Brain pericyte (primary cell): ENCODE measurements at regions not wholly inside any gene's neighbourhood (a gene's known extent, or its start where the extent isn't known, plus 50 kb on each side); places are given as distances from the start of the nearest gene placed in this dataset.
"Not testable (repeated sequence)": the region's sequence is repeated elsewhere in the genome, so short reads cannot be mapped to it uniquely, and the experiment has no call there.

Experiments used
- DNase-seq: peaks from one replicate; pipeline ENCODE4 v3.0.0-alpha.2; 2012; ENCODE audit warnings: low read depth, low spot score

DNA sequence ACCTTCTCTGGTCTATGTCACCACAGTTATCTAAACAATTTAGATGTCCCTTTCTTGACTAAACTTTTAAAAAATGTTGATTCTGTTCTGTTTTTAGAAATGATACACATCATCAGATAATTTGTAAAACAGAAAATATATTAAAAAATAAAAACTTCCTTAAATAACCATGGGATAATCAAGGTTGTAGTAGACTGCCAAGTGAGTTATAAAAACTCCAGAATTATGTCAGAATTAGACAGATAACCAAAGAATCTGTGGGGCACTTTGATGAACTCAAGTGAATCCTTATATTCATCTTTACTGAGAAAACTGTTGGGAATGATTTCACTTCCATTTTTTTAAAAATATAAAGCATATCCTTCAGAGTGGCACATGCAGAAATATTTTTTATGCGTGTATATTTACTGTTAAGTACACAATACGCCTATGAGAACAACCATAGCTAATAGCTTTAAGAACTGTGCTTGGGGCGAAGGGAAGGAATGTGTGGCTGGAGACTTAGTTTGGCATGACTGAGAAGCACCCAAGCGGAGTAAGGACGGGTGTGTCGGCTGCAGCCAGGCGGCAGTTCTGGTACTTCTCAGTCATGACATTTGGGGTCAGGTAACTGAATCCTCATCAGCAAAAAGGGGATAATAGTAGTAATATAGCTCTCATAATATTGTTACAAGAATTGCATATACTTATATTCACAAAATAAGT is 604.7 kb upstream of the CITED2 start:
- DNase-seq: no peak

DNA sequence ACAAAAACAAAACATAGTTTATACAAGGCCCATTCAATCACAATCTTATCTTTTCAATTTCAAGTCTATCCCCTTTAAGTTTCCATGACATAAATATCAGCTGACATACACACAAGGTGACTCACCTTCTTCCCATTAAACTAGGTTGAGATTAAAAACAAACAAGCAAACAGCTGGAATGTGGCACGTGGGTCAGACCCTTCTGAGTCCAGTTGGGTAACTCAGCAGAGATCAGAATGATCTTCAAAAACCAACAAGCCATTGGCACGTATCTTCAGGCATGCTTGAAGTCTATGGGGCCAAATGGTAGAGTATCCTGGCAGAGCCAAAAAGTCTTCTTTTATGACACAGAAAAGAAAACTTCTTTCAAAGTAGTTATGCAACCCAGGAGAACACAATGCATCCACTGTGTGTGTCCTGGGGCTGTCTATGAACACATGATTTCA is 603.5 kb upstream of the CITED2 start:
- DNase-seq: no peak

DNA sequence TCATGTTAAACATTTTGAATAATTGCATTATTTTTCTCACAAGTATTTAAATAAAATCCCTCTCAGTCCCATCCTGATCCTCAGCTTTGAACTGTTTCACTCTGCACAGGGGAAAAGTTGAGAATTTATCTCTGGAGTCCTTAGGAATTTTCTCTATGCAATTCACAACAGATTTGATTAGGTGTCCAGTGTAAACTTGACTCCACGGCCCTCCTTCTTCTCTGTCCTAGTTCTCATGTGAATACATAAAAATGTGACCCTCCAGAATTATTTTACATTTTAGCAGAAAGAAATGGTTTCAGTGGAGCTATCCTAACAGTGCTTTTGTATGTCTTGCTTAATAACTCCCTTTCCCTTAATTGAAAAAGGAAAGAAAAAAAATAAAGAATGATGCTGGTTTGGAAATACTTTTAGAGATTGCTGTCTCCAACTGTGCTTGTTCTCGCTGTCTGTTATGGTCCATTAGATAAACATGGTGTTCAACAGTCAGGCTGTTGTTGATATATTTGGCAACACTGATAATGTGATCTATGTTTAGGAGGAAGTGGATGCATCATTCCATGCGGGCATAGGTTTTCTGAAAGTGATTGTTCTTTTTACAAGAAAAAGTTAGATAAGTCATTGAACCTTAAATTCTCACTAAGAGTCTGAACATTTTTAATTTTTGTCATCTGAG is 599.4 kb upstream of the CITED2 start:
- DNase-seq: peak; percentile 81

DNA sequence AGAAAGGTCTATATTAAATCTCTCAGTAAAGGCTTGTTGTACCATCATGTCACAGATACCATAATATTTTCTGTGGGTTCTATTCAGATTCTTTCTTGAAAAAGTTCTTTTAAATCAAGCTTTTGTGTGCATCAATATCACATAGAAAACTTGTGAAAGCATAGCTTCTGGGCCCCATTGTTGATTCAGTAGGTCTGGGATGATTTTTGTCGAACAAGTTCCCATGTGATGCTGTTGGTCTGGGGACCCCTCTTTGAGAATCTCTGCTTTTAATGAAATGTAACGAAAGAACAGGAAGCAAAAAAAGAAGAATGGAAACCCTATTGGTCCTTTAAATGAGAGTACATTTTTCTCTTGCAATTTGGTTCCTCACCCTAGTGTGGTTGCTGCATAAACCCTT is 597.7 kb upstream of the CITED2 start:
- no peak for DNase-seq

DNA sequence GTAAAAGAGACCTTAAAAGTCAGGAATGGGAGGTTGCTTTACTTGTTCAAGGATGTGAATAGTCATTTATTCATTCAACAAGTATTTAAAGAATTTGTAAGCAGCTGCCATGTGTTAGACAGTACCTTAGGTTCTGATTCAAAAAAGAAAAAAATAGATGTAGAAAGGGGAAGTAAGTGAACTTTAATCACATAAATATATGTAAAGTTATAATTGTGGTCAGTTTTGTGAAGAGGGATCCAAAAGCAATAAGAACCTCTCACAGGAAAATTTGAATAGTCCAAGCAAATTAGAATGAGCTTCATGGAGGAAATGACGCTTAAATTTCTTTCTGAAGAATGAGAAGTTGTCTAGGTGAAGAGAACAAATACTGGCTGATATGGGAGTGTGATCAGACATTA is 596.1 kb upstream of the CITED2 start:
- no peak for DNase-seq

DNA sequence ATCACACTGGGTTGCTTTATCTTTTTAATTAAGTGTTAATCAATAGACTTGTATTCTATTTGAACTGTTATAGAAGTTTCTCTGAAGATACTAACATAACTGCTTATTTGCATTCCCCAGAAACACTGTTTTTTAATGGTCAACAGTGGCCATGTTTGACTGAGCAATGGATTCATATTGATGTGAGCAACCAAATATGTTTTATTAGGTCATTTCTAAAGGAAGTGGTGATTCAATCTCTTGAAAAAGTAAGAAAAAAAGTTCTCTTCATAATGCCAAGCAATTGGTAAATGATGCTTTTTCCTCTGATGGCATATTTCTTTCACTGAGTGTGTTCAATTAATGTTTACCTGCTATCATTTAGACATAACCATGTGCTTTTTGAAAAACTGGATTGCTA is 593.0 kb upstream of the CITED2 start:
- DNase-seq: no peak

DNA sequence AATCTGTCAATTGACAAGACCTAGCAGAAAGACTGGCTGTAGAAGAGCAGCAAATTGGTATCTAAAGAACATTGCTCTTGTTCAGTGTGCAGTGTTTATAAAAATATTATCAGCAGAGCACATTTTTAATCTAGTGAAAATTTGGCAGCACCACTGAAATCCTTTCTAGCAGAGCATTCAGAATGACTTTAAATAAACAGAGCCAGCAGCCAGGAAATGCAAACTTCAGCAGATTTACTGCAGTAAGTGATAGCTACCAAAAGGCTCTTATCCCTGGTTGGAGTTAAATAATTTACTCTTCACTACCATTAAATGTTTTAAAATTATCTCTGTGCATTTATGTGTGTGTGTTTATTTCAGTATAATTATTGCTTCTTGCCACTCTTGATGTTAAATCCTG is 590.9 kb upstream of the CITED2 start:
- no peak for DNase-seq

DNA sequence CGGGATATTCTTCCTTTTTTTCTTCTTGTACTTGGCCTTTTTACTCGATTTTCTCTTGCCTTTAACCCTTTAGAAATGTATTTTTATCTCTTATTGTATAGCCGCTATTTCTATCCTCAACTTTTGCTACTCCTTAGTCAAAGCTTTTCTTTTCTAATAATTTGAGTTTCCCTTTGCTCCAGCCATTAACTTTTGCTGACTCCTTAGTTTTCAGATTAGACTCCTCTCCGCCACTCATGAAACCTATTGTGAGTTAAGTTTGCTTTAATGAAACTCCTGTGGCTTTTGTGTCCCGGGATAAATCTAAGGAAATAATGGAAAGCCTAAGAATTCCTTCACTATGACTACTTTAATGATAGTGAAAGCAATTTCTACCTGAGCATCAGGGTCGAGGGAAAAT is 590.3 kb upstream of the CITED2 start:
- DNase-seq: no peak

DNA sequence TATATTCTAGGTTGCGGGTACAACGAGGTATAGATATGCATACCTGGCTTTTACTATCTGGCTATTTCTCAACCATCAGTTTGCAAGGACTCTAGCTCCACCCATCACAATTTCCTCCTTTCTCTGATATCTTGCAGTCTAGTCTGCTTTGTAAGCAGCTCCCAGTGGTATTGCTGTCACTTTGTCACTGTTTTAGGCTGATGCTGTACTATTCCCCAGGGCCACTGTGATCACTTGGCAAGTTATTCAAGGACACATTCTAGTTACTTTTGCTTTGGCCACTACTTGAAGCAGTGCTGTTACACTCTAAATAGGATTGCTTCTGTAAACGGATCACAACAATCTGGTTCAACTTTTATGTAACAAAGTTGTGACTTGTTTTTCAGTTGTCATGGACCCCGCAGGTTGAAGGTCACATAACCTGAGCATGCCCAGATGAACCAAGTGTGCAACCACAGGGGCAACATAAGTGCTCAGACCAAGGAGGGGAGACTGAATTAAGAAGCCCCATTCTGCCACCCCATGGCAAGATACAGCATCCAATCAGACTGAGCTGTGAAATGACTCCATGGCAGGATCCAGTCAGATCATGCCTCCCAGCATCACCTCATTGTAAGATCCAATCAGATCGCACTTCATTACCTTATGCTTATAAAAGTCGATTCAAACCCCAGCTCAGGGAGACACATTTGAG is 588.4 kb upstream of the CITED2 start:
- no peak for DNase-seq

DNA sequence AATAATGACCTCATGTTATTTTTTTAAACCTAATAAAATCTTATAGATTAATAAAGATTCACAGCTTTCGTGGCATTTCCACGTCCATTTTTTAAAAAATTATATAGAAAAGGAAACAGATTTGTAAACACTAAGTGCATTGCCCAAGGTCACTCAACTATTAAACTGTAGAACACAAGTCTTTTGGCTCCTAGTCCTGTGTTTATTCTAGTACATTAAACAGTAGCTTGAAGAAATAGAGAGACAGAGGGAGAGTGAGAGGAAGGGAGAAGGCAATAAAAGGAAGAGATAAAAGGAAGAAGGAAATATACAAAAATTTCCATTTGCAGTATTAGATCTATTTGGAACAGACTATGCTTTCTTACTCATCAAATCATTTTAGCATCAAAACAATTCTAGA is 586.7 kb upstream of the CITED2 start:
- no peak for DNase-seq

DNA sequence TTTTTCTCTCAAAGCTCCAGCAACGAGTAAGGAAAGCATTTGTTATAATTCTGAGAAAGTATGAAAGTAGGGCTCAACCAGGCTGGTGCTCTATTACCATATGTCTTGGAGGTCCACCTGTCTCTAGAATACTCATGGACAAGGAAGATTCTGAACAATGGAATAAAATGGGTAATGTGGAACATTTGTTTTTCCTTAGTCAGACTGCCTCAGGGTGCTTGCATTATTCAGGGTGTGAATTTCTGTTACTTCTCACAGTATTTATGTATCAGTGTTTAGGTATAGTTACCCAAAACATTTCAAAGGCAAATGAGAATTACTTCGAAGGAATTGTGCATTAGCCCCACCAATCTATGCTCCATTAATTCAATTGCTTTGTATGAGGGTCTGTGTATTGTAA is 586.2 kb upstream of the CITED2 start:
- DNase-seq: no peak

DNA sequence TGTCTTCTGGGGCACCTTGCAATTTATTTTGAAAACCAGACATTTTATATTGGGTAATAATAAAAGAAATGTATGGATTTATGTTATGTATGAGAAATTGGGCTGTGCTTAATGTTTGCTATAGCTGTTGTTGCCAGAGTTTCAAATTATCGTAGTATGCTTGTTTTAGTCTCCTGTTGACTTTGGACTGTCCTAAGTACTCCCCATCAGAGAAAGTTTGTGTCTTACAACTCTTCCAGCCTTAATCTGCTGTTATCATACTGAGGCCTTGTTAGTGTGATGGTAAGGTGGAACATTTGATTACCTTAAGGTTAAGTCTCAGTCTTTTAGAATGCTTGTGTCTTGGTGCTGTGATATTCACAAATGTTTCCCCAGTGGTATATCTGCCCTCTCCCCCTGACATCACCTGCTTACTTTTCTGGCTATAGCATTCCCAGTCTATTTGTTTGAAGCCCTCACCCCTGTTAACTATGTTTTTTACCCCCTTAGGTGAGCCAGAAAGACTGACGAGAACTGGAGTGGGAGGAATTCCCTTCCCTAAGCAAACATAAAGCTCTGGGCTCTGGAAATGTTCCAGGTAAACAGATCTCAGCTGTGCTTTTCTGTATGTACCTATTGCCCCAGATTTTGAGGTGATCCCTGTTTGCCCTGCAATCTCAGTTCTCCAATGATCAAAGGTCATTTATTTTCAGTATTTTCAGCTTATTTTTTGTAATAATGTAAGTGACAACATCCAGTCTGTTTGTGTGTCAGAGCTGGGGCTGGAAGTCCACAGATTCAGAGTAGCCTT is 581.1 kb upstream of the CITED2 start:
- no peak for DNase-seq

DNA sequence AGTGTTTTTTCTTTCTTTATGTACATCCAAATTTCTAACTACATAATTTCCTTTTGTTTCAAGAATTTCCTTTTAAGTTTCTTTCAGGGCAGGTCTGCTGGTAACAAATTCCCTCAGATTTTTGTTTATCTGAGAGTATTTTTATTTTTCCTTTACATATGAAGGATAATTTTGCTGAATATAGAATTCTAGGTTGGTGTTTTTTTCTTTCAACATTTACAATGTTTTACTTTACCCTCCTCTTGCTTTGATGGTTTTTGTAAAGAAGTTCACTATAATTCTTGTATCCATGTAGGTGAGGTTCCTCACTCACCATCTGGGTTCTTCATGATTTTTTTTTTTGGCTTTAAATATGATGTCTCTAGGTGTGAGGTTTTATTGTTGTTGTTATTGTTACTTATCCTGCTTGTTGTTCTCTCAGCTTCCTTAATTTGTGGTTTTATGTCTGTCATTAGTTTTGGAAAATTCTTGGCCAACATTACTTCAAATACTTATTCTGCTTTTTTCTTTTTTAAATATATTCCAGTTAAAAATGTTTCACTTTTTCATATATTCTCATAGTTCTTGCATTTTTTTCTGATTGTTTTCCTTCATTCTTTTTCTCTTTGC is 580.1 kb upstream of the CITED2 start:
- DNase-seq: no peak

DNA sequence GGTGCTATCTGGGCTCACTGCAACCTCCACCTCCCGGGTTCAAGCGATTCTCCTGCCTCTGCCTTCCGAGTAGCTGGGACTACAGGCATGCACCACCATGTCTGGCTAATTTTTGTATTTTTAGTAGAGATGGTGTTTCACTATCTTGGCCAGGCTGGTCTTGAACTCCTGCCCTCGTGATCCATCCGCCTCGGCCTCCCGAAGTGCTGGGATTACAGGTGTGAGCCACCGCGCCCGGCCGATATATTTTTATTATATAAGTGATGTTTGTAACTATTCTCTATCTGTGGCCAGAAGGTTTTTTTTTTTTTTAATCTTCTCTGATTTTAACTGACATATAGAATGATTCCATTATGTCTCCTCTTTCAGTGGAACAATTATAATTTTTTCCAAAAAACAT is 579.3 kb upstream of the CITED2 start:
- DNase-seq: not testable (repeated sequence)

DNA sequence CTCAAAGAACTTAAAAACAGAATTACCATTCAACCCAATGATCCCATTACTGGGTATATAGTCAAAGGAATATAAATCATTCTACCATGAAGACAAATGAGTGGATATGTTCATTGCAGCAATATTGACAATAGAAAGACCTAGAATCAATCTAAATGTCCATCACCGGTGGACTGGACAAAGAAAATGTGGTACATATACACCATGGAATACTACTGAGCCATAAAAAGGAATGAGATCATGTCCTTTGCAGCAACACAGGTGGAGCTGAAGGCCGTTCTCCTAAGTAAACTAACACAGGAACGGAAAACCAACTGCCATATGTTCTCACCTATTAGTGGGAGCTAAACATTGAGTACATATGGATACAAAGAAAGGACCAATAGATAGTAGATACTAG is 576.7 kb upstream of the CITED2 start:
- DNase-seq: no peak

DNA sequence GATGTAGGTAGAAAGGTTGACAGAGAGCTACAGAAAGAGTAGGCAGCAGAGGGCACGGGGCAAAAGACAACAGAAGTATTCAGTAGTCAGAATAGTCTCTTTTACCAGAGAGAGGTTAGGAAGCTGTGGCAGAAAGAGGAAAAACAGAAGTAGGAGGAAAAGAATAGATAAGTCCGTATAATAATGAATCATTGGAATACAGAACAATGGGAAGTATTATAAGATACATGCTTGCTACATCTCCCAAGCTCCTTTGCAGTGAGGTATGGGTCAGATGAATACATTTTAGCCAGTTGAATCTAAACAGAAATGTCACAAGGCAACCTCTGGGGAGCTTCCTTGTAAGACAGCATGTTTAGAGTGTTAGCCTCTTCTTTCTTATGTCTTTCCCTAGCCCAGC is 570.5 kb upstream of the CITED2 start:
- DNase-seq: no peak

DNA sequence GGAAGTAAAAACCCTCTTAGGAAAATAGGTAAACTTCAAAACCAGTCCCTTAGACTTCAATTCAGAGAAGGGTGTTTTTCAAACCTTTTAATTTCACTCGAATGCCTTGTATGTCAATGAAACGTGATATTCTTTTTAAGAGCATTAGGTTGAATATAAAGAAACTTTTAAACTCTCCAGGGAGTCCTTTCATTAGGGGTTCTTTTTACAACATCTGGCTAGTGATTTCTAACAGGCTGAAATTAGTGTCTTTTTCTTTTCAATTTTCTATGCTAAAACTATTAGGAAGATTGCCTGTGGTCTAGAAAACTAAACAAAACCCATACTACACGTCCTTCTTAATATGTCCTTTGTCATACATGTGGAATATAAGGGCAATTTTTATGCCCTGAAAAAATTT is 569.7 kb upstream of the CITED2 start:
- no peak for DNase-seq

DNA sequence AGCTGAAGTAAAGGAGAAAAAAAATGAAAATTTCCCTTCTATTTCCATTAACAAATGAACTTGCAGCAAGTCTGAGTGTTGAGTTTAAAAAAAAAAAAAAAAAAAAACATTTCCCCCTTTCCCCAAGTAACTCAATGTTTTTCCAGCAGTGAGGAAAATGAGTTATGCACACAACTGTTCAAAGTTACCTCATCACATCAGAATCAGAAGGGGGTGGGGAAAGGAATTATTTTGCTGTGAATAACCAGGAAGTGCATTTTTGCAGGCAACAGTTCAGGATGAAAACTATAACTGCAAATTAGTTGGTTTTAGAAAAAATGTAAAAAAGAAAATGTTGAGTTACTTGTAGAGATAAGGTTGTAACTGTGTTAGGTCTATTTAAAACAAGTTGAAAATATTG is 568.9 kb upstream of the CITED2 start:
- no peak for DNase-seq

DNA sequence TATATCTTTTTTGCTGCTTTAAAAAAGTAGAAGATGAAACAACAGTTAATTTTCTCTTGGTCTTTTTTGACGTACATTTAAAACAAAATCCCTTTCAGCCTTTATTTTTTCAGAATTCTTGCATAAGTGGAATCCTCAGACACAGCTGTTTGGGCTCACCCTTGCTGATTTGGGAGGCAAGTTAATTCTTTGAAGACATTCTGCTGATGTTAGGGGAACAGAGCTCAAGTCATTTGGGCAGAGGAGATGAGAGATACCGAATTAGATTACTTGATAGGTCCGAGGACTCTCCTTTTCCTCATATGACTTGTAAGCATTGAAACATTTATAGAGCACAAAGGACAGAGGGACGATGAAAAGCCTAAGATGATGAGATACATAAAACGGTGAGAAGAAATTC is 567.9 kb upstream of the CITED2 start:
- DNase-seq: no peak

DNA sequence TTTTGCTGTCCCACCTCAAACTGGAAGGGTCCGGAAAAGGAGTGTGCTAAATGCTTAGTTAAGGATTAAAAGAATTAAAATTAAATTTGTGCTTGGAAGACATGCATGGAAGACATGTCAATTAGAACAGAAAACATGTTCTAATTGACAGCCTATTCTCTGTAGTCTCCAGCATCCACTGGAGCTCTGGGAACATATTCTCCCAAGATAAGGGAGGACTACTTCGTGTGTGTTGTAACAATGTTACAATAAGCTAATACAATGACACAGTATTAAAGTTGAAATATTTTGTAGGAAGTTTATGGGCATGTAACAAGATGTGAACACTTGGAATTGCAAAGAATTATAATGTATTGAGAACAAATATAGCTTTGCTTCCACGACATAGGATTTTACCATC is 567.4 kb upstream of the CITED2 start:
- no peak for DNase-seq
